ENCODE measurements at regions not wholly inside any gene's neighbourhood (a gene's known extent, or its start where the extent isn't known, plus 50 kb on each side); places are given as distances from the start of the nearest gene placed in this dataset.

DNA sequence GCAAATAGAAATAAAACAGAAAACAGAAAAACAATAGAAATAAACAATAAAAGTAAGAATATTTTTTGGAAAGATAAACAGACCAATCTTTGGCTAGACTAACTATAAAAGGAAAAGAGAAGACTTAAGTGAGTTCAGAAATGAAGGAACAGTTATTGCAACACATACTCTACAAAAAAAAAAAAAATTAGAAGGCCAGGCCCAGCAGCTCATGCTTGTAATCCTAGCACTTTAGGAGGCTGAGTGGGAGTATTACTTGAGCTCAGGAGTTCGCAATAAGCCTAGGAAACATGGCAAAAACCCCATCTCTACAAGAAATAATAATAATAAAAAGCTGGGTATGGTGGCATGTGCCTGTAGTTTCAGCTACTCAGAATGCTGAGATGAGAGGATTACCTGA is 336.7 kb downstream of the DTHD1 start:
- TF ChIP-seq, protein P1, sequence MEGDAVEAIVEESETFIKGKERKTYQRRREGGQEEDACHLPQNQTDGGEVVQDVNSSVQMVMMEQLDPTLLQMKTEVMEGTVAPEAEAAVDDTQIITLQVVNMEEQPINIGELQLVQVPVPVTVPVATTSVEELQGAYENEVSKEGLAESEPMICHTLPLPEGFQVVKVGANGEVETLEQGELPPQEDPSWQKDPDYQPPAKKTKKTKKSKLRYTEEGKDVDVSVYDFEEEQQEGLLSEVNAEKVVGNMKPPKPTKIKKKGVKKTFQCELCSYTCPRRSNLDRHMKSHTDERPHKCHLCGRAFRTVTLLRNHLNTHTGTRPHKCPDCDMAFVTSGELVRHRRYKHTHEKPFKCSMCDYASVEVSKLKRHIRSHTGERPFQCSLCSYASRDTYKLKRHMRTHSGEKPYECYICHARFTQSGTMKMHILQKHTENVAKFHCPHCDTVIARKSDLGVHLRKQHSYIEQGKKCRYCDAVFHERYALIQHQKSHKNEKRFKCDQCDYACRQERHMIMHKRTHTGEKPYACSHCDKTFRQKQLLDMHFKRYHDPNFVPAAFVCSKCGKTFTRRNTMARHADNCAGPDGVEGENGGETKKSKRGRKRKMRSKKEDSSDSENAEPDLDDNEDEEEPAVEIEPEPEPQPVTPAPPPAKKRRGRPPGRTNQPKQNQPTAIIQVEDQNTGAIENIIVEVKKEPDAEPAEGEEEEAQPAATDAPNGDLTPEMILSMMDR (IDR thresholded peaks at IDR 0.05) = no peak
- no peaks in the 10 kb centered on the region for H3K4me1 ChIP-seq (ENCODE audit: insufficient read depth, low read length)
- ChIA-PET POLR2A (no interaction called here), CTCF (no interaction called here)
- no peak overlapping the region for H3K4me3 Mint-ChIP-seq
- no peak overlapping the region for H3K27ac ChIP-seq (ENCODE audit: low read depth in 1 of 2, low read length in 2 of 2)
- intact Hi-C loops (cut with DNase I, micrococcal nuclease) = no loop called here
- H3K27me3 Mint-ChIP-seq = no peaks in the 10 kb centered on the region
- H3K9me3 Mint-ChIP-seq = peaks cover 2% of the 10 kb centered on the region
- H3K27me3 ChIP-seq (ENCODE audit: control insufficient read depth in 1 of 2, insufficient read depth in 2 of 2, low read length in 2 of 2) = no peaks in the 10 kb centered on the region
- DNase-seq (no peak), ATAC-seq (ENCODE audit: poor library complexity) (no peak)
- no peaks in the 10 kb centered on the region for H3K36me3 Mint-ChIP-seq (ENCODE audit: low read depth)
- no peaks in the 10 kb centered on the region for H3K36me3 ChIP-seq (ENCODE audit: insufficient read depth, low read length)
- no peaks in the 10 kb centered on the region for H3K4me1 Mint-ChIP-seq (ENCODE audit: low read depth)
- H3K9me3 ChIP-seq (ENCODE audit: control insufficient read depth in 1 of 2, insufficient read depth in 1 of 2, low read length in 2 of 2) = no peaks in the 10 kb centered on the region
- H3K27ac Mint-ChIP-seq = no peak overlapping the region
- H3K4me3 ChIP-seq (ENCODE audit: low read length) = no peak overlapping the region

DNA sequence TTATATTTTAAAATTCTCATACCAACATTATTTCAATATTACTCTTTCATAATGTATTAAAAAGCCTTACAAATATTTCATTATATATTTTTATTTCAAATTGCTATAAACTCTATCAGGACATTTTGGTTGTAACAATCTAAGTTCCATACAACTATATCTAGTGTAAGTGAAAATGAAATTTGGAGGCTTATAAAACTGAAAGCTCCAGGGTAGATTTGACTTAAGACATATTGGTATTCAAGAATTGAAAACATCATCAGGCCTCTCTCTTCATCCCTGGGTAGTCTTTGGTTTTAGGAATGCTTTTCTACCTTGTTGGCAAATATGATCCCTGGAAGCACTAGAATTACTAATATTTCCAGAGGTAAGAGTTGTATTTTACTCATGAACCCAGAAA is 342.6 kb downstream of the DTHD1 start:
- Histone ChIP-seq H3K36me3 (ENCODE audit: insufficient read depth, low read length) (no peaks in the 10 kb centered on the region), H3K27me3 (ENCODE audit: control insufficient read depth in 1 of 2, insufficient read depth in 2 of 2, low read length in 2 of 2) (no peaks in the 10 kb centered on the region), H3K4me3 (ENCODE audit: low read length) (no peak overlapping the region), H3K4me1 (ENCODE audit: insufficient read depth, low read length) (no peaks in the 10 kb centered on the region), H3K9me3 (ENCODE audit: control insufficient read depth in 1 of 2, insufficient read depth in 1 of 2, low read length in 2 of 2) (no peaks in the 10 kb centered on the region), H3K27ac (ENCODE audit: low read depth in 1 of 2, low read length in 2 of 2) (no peak overlapping the region)
- TF ChIP-seq, protein P1 (IDR thresholded peaks at IDR 0.05) = no peak
- DNase-seq = no peak
- no peak overlapping the region for H3K27ac Mint-ChIP-seq
- CTCF ChIA-PET = no interaction called here
- H3K27me3 Mint-ChIP-seq = no peaks in the 10 kb centered on the region
- POLR2A ChIA-PET = no interaction called here
- no peak for ATAC-seq (ENCODE audit: poor library complexity)
- no peak overlapping the region for H3K4me3 Mint-ChIP-seq
- H3K36me3 Mint-ChIP-seq (ENCODE audit: low read depth) = no peaks in the 10 kb centered on the region
- intact Hi-C loops (cut with DNase I, micrococcal nuclease) = no loop called here
- no peaks in the 10 kb centered on the region for H3K9me3 Mint-ChIP-seq
- no peaks in the 10 kb centered on the region for H3K4me1 Mint-ChIP-seq (ENCODE audit: low read depth)

DNA sequence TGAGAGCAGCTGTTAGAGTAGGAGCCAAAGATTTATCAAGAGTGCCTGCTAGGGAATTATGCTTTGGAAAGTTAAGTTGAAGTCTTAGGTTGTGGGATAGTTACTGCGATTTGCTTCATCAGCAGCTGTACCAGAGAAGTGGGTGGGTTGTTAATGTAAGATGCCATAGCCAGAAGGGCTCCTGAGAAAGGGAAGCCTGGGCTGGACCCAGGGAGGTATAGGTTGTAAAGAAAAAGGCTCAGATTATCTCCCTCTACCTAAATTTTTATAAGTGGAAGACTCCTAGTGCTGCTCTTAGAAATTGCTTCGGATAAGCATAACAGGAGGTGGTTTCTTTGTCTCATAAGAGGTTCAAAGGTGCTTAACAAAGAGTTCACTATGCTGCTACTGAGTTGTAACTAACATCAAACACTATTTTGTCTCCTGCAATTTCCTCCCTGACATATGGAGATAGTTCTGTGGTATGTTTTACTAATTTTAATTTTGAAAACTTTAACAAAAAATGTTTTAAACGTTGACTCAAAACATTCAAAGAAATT is 356.9 kb downstream of the DTHD1 start:
- peaks cover 15% of the 10 kb centered on the region for H3K4me1 Mint-ChIP-seq (ENCODE audit: low read depth)
- ATAC-seq (ENCODE audit: poor library complexity) (peak; percentile 48), DNase-seq (no peak)
- no peaks in the 10 kb centered on the region for H3K36me3 Mint-ChIP-seq (ENCODE audit: low read depth)
- no peaks in the 10 kb centered on the region for H3K27me3 Mint-ChIP-seq
- H3K27me3 ChIP-seq (ENCODE audit: control insufficient read depth in 1 of 2, insufficient read depth in 2 of 2, low read length in 2 of 2) = no peaks in the 10 kb centered on the region
- H3K27ac ChIP-seq (ENCODE audit: low read depth in 1 of 2, low read length in 2 of 2) = no peak overlapping the region
- H3K4me1 ChIP-seq (ENCODE audit: insufficient read depth, low read length) = no peaks in the 10 kb centered on the region
- no peaks in the 10 kb centered on the region for H3K36me3 ChIP-seq (ENCODE audit: insufficient read depth, low read length)
- H3K4me3 Mint-ChIP-seq = no peak overlapping the region
- intact Hi-C loops (cut with DNase I, micrococcal nuclease) = no loop called here
- POLR2A ChIA-PET = no interaction called here
- no peaks in the 10 kb centered on the region for H3K9me3 Mint-ChIP-seq
- TF ChIP-seq, protein P1 (IDR thresholded peaks at IDR 0.05) = no peak
- H3K27ac Mint-ChIP-seq = peak overlapping the region; percentile 64
- H3K4me3 ChIP-seq (ENCODE audit: low read length) = no peak overlapping the region
- peaks cover 0 to 4% of the 10 kb centered on the region in 2 experiments for H3K9me3 ChIP-seq (ENCODE audit: control insufficient read depth in 1 of 2, insufficient read depth in 1 of 2, low read length in 2 of 2)
- CTCF ChIA-PET = no interaction called here

All from CD4-positive, alpha-beta T cell (primary cell).